PC-3 (cell line): ENCODE measurements at regions not wholly inside any gene's neighbourhood (a gene's known extent, or its start where the extent isn't known, plus 50 kb on each side); places are given as distances from the start of the nearest gene placed in this dataset.

ENCODE experiments used
- CTCF ChIP-seq: fragments of 300-600 bp; sonication (generic); conservative IDR thresholded peaks from 2 replicates; pipeline ENCODE4 v1.5.1; 2017; ENCODE audit warnings: antibody characterized with exemption, low read depth, mild to moderate bottlenecking, low read length
- EZH2 ChIP-seq: fragments of 300-600 bp; sonication (generic); IDR thresholded peaks from one replicate; pipeline ENCODE4 v1.6.1; 2017; ENCODE audit warnings: antibody characterized with exemption, mild to moderate bottlenecking, low read length; ENCODE audit not compliant: unreplicated experiment
- EZH2phosphoT487 ChIP-seq: fragments of 300-600 bp; sonication (generic); IDR thresholded peaks from 2 replicates; pipeline ENCODE4 v1.6.1; 2018; ENCODE audit warnings: mild to moderate bottlenecking, antibody characterized with exemption, low read length, borderline replicate concordance

- no peak for TF ChIP-seq CTCF
- no peak for TF ChIP-seq EZH2
- no peak for TF ChIP-seq EZH2phosphoT487
These were observed 58.1 kb upstream of the MYT1L start for GRCh38 chr2:2389215-2389614.
